Renal cortex interstitium (tissue), 11 donors: ENCODE measurements at regions not wholly inside any gene's neighbourhood (a gene's known extent, or its start where the extent isn't known, plus 50 kb on each side); places are given as distances from the start of the nearest gene placed in this dataset.
"Not testable (repeated sequence)": the region's sequence is repeated elsewhere in the genome, so short reads cannot be mapped to it uniquely, and the experiment has no call there.

Experiments used
- DNase-seq, 11 donors: peaks; one replicate each; pipeline ENCODE4 v3.0.0-alpha.2; 2013; ENCODE audit warnings: low read depth in 9 of 11, low spot score in 4 of 11; ENCODE audit errors: extremely low read depth in 1 of 11

DNA sequence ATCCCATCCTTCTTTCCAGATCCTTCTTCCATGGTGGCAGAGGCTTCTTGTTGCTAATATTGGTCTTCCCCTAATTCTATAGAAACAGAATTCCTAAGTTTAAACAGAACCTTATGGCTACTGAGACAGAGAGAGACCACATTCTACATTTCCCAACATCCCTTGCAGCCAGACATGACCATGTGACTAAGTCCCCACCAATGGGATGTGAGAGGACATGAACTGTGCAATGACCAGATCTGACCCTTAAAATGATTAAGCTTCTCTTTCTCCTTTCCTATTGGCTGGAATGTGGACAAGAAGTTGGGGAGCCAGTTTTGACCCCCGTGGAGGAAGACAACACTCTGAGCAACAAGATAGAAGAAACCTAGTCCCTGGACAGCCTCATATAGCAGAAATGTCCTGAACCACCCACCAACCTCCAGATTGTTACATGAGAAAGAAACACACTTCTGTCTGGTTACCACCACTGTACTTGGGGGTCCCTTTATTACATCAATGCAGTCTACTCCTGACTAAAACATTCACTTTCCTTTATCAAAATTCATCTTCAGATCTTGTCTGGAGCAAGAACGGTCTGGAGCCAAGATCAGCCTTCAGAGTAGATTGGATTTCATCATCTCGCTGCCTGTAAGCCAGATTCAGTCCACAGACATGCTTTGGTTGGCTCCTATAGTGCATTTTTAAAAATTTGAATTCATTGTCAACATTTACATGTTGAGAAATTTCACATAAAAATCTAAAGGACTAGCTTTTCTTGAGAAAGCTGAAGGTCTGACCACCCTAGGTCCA lies 183.9 kb downstream of the SHQ1 start:
- no peak for DNase-seq

DNA sequence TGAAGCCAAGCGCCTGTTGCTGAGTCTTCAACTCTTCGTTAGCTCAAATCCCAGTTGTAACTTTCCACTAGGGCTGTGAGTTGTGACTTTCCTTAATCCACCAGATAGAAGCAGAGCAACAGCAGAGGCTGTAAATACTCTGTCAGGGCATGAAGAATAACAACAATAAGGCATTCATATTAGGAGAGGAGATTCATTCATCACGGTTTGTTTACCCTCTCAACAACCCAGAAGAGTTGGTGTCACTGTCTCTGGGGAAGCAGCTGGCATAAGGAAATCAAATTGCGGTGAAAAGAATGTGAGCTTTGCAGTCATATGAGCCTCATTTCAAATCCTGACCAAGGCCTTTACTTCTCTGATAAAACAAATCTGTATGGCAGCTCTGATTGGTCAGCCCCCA lies 184.8 kb downstream of the SHQ1 start:
- DNase-seq = no peak

DNA sequence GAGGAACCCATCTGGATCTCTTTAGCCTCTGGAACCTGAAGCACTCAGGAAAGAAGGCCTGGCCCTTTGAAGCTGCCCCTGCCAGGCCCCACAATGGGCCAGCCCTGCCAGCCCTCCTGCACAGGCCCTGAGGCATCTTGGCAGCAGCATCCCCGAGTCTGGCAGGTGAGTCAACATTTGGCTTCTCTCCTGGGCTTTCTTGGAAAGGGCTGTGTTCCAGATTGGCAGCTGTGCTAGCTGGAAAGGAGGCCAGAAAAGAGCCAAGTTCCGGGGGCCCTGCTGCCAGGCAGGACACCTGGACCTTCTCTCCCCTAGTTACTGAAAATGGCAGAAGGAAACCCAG lies 187.2 kb downstream of the SHQ1 start:
- no peak for DNase-seq

DNA sequence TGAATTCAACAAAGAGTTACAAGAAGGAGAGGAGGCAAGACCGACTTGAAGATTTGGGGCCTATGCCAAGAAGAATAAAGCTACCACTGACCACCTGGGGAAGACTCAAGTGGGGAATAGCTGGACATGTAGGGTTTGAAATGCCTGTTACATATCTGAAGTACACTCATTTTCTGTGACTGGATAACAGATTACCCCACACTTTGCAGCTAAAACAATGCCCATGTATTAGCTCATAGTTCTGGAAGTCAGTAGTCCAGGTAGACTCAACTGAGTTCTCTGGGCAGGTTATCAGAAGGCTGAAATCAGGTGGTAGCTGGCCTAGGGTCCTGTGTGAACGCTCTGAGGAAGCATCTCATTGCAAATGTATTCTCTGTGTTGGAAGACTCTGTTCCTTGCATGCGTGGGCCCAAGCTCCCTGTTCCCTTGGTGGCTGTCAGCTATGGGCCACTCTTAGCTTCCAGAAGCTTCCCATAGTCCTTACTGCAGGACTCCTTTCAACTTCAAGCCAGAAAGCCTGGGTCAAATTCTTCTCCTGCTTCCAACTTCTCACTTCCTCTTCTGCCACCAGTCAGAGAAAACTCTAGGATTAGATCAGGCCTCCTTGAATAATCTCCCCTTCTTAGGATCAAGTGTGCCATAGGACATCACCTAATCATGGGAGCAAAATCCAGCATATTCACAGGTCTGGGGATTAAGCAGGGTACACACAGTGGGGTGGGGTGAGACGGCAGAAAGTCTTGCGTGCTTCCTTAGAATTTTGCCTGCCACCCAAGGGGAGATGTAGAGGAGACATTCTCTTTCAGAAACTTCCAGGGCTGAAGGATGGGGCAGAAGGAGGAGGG lies 187.8 kb downstream of the SHQ1 start:
- DNase-seq = no peak

GRCh38 chr3:72659596-72659995 lies 188.6 kb downstream of the SHQ1 start:
- DNase-seq = no peak

- no peak for DNase-seq
Observed at GRCh38 chr3:72659188-72659587, 189.1 kb downstream of the SHQ1 start.

GRCh38 chr3:72658466-72659100 lies 189.7 kb downstream of the SHQ1 start:
- no peak for DNase-seq

DNA sequence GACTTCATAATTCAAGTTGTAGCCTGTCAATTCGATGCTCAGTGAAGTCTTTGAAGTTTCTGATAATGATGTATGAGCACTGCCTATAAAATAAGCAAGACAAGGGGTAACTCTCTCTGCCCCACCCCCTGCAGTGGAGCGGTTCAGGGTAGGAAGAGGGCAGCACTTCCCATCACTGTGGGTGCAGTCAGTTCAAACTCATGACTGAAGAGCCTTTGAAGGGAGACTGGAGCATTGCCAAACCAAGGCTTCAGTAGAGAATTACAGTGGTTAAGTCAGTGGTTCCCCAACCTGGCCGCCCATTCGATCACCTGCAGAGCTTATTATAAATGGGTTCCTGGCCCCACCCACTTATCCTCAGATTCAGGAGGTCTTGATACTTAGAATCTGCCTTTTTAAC lies 190.6 kb downstream of the SHQ1 start:
- DNase-seq = no peak

DNA sequence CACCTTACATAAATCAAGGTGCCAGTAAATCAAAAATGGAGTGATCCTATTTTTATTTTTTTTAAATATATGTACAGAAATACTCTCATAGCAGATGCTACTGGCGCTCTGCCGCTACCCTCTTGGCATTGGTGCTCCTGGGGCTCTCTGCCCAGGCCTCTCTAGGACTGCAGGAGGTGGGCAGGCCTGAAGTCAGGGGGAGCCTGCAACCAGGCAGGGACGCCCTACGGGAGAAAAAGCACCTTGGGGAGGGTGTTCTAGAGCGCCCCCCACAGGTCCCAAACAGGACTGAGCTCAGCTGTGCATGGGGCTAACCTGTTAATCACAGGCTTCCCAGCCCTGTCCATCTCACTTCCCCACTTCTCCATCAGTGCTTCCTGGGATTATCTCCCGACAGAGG lies 192.5 kb downstream of the SHQ1 start:
- no peak for DNase-seq

DNA sequence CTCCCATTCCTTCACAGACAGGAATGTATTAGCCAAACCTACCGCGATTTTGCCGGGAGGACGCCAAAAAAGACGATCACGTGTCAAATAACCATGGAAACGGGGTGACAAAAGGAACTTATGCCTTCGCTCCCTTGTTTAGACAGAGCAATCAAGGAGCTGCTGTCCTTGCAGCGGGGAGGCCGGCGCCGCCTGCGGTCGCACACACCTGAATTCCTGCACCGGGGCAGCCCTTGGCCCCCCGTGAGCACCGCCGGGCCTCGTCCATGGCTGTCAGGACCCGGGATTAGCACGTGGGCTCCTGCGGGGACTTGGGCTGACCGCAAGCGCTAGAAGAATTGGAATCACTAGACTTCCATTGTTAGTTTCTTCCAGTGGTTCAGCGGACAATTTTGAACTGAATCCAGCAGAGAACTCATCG lies 193.1 kb downstream of the SHQ1 start:
- DNase-seq = peak in 4 of 11 donors; percentile 17 to 43 (median 27)

DNA sequence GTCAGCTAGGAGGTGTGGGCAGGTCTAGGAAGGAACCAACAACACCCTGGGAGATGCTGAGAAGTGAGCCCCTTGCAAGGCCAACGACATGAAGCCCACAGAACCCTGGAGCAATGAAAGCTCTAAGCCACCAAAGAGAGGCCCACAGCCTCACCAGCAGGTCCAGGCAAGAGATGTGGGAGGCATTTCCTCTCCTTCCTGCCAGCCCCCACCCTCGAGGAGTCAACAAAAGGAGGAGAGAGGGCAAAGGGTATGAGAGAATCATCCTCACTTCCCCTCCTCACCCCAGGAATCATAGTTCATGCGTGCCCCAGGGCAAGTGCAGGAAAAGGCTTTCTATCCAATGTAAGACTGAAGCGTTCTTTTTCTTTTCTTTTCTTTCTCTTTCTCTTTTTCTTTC lies 195.8 kb downstream of the SHQ1 start:
- no peak for DNase-seq

GRCh38 chr3:72651498-72651897 lies 196.7 kb downstream of the SHQ1 start:
- no peak for DNase-seq

GRCh38 chr3:72646263-72646662 lies 202.0 kb downstream of the SHQ1 start:
- no peak for DNase-seq

GRCh38 chr3:72643635-72644034 lies 204.6 kb downstream of the SHQ1 start:
- not testable (repeated sequence) for DNase-seq

DNA sequence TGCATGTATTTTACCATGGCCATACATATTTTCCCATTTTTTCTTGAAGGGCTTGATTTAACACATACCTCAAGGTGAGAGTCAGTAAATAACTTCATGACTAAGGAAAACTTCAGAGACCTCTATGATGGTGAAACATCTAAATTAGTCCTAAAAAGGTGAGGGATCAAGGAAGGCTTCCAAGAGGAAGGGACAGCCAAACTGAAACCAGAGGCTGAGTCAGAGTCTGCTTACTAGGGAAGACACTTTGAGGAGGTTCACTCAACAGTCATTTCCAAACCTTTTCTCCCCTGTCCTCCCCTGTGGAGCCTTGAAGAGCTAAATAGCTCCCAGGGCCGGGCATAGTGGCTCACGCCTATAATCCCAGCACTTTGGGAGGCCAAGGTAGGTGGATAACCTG lies 206.6 kb downstream of the SHQ1 start:
- no peak for DNase-seq

DNA sequence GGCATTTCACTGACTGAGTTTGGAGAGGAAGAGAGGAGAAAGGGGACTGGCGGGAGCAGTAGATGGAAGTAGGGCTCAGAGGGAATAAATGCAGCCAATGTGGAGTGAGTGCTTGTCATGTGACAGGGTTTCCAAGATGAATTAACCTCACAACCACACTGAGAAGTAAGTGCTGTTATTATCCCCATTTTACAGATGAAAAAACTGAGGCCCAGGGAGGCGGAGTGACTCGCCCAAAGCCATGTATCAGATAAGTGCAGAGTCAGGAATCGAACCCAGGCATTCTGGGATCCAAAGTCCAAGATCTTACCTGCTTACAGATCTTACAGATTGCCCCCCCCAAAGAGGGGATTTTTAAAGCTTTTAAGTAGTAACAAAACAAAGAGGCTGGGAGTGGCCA lies 207.2 kb downstream of the SHQ1 start:
- DNase-seq = no peak

GRCh38 chr3:72636969-72637597 lies 211.2 kb downstream of the SHQ1 start:
- DNase-seq = no peak

GRCh38 chr3:72635551-72635950 lies 212.7 kb downstream of the SHQ1 start:
- DNase-seq = no peak

DNA sequence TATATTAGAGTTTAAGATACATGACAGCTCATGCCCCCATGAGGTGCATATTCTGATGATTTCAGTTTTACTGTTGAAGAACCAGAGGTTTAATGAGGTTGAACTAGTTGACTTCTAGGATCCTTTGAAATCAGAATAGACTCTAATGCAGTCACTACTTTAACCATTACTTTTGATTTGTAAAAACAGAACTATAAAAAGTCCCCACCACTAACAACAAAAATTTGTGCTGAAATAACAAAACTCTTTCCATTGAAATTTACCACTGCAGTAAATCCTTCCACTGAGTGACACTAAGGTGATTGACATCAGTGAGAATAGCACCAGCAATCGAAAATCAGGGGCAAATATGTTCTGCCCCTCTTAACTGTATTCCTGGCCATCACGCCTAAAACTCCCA lies 214.1 kb downstream of the SHQ1 start:
- DNase-seq = no peak

GRCh38 chr3:72633534-72633933 lies 214.7 kb downstream of the SHQ1 start:
- no peak for DNase-seq
